SU-DHL-6 (cell line): ENCODE measurements at regions not wholly inside any gene's neighbourhood (a gene's known extent, or its start where the extent isn't known, plus 50 kb on each side); places are given as distances from the start of the nearest gene placed in this dataset.

Source experiments
- CTCF ChIP-seq: fragments of 200-600 bp; sonication (generic); IDR thresholded peaks from one replicate; pipeline ENCODE4 v1.5.1; 2017; ENCODE audit warnings: antibody characterized with exemption, mild to moderate bottlenecking, low read length, moderate library complexity; ENCODE audit not compliant: insufficient read depth, poor library complexity, severe bottlenecking
- EZH2phosphoT487 ChIP-seq: fragments of 200-600 bp; sonication (generic), shearing (Covaris generic); conservative IDR thresholded peaks from 2 replicates; pipeline ENCODE4 v1.6.1; 2018; ENCODE audit warnings: mild to moderate bottlenecking, antibody characterized with exemption, low read length, moderate library complexity, mixed read lengths

GRCh38 chr2:10977621-10978020 is 65.9 kb downstream of the KCNF1 start:
- TF ChIP-seq CTCF (no peak), EZH2phosphoT487 (no peak)
